Activated gamma-delta T cell treated with anti-CD3 and anti-CD28 coated beads, Interleukin-2, amount 50 U/mL, for 16 hours (primary cell): ENCODE measurements at regions not wholly inside any gene's neighbourhood (a gene's known extent, or its start where the extent isn't known, plus 50 kb on each side); places are given as distances from the start of the nearest gene placed in this dataset.
"Not testable (repeated sequence)": the region's sequence is repeated elsewhere in the genome, so short reads cannot be mapped to it uniquely, and the experiment has no call there.

Experiments
- DNase-seq: peaks from one replicate; pipeline ENCODE4 v3.0.0-alpha.2; 2020; ENCODE audit warnings: low read depth

DNA sequence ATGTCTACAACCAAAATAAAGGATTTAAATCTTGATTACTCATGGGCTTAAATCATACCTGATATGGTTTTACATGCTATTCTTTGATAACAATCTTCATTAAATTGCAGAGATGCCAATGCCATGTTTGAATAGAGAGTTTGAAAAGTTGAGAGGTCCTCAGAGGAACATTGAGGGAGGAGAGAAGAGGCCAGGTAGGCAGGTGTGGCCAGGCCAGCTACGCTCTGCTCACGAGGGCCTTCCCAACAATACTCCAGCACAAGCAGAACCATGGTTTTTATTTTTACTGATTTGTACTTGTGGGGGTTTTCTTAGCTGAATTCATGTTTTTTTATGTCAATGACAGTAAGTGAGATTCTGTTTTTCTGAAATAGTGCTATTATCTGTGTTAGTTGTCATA lies 158.1 kb upstream of the RFC3 start:
- DNase-seq: no peak

DNA sequence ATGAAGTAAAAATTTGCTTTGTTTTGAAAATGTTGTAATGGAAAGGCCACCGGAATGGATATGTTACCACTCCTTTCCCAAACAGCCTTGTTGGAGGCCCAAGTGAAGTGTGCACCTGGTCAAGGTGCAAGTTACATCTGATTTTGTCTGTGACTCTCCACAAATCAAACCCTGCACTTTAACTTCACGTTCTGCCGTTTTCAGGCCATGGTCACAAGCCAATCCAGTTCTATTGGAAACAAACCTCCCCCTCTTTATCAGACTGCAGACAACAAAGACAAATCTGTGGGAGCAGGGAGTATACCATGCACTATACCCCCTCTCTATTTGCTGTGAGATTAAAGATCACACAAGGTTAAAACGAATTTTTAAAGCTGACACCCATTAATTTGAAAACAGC lies 155.6 kb upstream of the RFC3 start:
- DNase-seq: no peak

DNA sequence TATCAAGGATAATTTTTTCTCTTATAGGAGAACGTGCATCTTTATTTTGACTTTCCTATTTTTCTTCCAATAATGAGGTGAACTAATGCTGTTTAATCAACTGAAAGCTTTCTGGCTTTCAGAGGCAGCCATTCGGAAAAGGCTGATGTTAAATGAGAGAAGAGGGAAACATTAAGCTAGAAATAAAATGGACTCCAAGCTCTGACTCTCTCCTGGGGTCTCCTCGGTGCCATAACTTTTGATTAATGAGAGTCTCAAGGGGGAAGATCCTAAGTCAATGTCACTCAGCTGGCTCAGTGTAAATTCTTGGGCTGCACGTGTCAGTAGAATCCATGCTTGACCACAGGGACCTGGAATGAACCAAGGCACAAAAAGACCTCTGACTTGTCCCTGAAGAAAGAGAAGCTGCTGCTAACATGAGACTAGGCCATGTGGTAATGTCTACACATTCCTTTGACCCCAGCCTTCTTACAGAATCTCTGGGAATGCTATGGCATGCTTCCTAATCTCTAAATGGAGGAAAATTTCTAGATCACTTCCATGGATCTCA lies 152.2 kb upstream of the RFC3 start:
- DNase-seq: no peak

DNA sequence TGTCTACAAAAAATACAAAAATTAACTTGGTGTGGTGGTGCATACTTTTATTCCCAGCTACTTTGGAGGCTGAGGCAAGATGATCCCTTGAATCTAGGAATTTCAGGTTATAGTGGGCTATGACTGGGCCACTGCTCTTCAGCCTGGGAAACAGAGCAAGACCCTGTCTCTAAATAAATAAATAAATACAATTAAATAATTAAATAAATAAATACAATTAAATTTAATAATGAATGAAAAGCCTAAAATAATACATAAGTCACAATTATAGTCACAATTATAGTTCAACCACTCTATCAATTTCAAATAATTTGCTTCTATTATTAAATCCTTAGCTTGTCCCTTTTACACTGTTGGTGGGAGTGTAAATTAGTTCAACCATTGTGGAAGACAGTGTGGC lies 146.4 kb upstream of the RFC3 start:
- no peak for DNase-seq

DNA sequence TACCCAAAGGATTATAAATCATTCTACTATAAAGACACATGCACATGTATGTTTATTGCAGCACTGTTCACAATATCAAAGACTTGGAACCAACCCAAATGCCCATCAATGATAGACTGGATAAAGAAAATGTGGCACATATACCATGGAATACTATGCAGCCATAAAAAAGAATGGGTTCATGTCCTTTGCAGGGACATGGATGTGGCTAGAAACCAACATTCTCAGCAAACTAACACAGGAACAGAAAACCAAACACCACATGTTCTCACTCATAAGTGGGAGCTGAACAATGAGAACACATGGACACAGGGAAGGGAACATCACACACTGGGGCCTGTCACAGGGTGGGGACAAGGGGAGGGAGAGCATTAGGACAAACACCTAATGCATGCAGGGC lies 145.9 kb upstream of the RFC3 start:
- DNase-seq: not testable (repeated sequence)

DNA sequence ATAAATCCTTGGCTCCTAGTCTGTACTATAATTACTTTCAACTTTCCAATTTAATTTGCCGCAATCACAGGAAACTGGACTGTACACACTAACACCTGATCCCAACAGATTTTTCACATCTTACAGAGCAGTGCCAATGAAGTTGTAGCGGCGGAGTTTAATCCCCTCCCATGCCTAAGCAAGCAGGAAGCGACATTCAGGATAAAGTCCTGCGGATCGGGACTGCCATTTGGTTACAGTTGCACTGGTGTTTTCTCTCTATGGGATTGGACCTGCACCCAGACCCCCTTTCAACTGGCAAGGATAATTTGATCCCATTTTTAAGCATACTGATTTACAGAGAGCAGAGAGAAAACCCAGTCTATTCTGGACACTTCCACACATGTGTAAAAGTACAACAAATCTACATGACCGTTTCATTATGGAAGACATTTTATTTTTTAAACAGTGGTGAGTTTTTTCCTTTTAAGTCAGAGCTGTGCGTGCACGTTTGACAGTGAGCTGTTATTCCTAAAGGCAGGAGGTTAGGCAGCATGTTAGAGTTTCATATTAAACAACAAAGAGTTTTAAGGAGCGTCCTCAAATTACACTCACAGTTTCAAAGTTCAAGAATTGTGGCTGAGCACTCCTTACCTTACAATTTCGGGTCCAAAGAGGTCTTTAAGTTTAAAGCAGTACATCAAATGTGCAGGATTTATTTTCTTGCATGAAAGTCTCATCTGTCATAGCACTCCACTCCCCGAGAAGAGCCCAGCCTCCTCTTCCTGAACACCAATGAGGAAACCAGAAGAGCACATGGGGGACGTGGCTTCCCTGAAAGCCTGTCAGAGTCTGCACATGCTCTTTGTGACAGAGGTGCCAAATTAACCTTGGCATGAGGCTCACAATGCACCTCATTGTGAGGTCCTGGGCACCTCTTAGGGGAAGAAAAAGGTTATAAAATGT lies 141.6 kb upstream of the RFC3 start:
- DNase-seq: no peak

DNA sequence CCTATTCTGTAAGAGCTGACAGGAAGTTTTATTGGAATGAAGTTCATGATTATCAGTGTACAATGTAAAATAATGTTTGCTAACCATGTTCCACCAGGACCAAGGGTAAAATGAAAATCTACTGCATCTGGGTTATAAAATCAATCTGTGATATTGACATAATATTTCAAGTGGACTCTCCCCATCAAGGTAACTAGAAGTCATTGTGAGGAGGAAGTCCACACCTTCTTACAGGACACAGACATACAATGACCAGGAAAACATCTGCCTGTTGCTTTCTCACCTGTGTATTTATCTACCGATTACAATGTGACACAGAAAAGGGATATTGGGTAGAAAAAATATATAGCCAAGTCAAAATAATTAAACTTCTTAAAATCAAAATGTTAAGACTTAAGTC lies 140.7 kb upstream of the RFC3 start:
- DNase-seq: no peak

DNA sequence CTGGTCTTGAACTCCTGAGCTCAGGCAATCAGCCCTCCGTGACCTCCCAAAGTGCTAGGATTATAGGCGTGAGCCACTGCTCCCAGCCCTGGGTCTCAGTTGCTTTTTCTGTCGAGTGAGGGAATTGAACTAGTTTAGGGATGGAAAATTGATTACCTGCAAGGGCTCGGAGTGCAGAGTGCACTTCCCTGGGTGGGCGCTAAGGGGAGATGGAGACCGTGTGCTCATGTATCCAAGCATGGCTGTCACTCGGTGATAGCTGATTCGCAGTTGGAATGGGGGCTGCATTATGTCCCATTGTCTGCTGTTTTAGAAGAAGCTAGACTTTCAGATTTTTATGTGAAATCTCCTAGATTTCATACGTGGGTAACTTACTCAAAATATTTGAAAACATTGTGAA lies 139.9 kb upstream of the RFC3 start:
- DNase-seq: no peak

DNA sequence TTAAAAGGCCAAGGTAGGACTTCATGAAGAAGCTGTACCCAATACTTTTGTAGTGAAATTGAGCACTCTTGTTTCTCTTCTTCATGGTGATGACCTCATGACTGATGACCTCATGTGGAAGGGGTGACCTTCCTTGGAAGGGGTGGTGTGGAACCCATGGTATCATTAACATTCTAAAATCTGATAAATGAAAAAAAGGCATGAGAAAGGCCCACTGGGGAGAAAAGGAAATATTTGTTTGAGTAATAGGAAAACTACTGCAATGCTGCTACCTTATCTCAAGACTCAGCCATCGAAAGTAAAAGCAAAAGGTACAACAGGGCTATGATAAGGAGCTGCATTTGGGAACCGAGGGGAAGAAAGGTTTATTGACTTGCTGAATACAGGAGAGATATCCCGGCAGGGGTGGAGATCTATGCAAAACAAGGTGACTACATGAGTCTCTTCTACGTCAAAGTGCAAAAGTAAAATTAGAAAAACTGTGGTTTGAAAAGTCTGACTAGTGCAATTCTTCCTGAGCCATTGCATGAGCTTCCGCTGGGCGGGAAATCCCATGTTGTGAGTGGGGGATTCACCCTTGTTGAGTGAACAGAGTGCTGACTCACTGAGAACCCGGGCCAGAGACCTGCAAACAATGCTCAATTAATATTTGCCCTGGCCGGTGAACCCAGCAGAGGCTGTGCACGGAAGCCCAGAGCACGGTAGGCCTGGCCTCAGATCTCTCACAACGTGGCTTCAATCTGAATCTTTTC lies 138.9 kb upstream of the RFC3 start:
- DNase-seq: peak; percentile 22

DNA sequence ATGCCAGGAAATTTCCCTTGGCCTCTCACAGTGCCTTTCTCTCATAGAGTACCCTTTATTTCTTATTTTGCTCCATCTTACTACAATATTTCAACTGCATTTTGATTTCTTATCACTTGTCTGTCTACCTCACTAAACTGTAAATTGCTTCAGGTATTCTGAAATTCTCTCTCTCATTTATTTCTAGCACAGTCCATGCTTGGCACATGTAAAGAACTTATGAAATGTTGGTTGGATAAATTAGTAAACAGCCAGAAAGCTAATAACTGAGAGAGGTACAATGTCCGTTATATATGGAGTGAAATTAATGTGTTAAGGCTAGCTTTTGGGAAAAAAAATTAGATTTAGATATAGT lies 138.3 kb upstream of the RFC3 start:
- no peak for DNase-seq

DNA sequence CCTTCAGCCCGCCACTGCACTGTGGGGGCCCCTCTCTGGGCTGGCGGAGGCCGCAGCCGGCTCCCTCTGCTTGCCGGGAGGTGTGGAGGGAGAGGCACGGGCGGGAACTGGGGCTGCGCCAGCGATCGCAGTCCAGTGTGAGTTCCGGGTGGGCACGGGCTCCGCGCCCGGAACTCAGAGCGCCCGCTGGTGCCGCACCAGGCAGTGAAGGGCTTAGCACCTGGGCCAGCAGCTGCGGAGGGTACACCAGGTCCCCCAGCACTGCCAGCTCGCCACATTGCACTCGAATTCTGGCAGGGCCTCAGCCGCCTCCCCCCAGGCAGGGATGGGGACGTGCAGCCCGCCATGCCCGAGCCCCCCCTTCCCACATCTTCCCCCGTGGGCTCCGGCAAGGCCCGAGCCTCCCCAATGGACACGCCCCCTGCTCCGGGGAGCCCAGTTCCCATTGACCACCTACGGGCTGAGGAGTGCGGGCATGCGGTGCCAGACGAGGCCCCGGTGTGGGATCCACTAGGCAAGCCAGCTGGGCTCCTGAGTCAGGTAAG lies 135.9 kb upstream of the RFC3 start:
- no peak for DNase-seq

DNA sequence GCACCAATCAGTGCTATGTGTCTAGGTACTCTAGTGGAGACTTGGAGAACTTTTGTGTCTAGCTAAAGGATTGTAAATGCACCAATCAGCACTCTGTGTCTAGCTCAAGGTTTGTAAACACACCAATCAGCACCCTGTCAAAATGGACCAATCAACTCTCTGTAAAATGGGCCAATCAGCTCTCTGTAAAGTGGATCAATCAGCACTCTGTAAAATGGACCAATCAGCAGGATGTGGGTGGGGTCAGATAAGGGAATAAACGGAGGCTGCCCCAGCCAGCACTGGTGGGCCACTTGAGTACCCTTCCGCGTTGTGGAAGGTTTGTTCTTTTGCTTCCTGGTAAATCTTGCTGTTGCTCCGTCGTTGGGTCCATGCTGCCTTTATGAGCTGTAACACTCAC lies 135.3 kb upstream of the RFC3 start:
- DNase-seq: not testable (repeated sequence)

DNA sequence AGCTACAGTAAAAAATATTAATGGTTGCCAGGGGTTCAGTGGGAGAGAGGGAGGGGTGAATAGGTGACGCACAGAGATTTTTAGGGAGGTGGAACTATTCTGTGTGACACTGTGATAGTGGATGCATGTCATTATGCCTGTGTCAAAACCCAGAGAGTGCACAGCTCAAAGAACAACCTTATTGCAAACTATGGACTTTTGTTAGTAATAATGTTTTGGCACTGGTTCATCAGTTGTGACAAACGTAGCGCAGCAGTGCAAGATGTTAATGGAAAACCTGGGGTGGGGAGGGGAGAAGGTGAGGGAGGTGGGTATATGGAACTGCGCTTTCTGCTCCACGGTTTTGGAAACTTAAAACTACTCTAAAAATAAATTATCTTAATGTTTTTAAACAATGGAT lies 134.6 kb upstream of the RFC3 start:
- no peak for DNase-seq

DNA sequence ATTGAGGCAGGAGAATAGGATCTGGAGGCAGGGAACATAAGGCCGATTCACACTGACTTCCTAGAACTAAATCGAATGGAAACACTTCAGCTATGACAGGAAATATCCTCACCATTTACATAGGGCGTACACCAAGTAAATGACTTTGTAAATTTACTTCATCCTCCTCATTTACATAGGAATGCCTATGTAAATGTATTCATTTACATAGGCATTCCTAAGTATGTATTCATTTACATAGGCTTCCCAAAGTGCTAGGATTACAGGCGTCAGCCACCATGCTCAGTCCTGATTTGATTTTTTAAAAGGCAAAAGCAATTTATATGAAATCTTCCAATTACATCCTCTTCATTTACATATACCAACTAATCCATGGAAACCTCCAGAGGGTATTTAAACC lies 133.1 kb upstream of the RFC3 start:
- DNase-seq: no peak

DNA sequence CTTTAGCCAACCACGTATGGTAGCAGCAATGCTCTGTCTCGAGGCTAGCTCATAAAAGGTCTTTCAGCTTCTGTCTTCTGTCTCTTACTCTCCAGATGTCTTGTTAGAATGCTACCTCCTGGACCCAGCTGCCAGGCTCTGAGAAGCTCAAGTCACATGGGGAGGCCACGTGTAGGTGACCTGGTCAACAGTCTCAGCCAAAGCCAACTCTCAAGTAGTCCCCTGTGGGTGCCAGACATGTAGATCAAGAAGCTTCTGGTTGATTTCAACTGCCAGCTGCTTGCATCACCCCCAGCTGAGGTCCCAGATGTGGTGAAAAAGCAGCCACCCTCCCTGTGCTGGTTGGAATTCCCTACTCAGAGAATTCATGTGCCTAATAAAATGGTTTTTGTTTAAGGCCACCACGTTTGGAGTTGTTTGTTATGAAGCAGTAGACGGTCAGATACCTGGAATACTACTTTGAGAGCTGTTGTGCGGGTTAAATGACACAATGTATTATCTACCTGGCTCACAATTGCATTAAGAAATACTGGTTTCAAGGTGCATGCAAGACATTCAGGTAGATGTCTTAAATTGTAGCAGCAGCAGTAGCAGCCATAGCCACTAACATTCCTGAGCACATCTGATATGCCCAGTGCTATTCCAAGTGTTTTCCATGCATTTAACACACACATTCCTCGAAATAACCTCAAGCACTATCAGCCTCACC lies 131.0 kb upstream of the RFC3 start:
- DNase-seq: no peak

DNA sequence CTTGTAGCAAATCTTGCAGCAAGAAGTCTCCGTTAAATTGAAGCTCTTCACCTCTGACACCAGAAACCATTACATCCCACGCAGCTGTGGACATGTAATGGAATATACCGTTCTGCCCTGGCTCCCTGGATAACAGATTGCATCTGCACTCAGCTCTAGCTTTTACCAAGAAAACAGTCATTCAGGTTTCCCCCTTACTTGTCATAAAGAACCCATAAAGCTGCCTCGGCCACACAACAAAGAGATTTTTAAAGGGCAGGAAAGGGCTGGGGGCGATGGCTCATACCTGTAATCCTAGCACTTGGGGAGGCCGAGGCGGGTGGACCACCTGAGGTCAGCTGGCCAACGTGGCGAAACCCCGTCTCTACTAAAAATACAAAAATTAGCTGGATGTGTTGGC lies 127.6 kb upstream of the RFC3 start:
- no peak for DNase-seq

DNA sequence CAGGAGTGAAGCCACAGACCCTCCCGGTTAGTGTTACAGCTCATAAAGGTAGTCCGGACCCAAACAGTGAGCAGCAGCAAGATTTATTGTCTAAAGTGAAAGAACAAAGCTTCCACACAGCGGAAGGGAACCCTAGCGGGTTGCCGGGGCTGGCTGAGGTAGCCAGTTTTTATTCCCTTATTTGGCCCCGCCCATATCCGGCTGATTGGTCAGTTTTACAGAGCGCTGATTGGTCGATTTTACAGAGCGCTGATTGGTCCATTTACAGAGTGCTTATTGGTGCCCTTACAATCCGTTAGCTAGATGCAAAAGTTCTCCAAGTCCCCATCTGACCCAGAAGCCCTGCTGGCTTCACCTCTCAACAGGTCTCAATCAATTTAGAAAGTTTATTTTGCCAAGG lies 126.0 kb upstream of the RFC3 start:
- no peak for DNase-seq

DNA sequence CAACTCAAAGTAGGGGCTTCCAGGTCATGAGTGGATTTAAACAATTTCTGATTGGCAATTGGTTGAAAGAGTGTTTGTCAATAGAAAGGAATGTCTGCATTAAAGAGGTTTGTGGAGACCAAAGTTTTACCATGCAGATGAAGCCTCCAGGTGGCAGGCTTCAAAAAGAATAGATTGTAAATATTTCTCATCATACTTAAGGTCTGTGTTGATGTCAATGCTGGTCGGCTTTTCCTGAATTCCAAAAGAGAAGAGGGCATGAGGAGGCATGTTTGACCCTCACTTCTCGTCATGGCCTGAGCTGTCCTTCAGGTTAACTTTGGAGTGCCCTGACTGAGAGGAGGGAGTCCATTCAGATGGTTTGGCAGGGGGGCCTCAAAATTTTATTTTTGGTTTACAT lies 125.4 kb upstream of the RFC3 start:
- DNase-seq: no peak

DNA sequence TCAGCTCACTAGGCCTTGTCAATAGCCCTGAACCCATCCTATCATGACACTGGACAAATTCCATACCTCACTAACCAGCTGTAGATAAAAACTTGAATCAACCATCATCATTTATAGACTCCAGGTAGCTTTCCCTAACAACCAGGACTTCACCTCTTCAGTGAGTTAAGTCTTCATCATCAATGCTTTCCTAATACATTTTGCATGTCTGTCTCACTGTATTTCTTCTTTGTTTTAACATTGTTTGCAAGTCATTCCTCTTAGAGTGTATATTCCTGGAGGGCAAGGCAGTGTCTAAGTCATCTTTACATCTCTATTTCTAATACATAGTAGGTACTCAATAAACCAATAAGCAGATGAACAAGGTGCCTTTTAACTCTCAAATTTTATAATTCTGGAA lies 123.4 kb upstream of the RFC3 start:
- no peak for DNase-seq

DNA sequence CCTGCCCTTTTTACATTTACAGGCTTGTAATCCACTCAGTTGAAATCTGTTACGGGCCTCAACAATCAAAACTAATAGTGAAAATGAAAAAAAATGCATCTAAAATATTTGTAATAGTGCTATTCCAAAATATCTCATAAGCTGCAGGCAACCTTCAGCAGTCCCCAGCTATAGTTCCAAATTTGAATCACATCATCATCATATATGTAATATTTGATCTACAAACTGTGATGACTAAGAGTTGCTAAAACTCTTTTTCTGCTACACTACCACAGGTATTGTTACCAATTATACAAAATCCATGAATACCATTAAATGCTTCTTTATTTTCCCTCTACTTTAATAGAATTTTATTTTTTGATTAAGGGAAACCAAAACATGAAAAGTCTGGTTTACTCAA lies 121.4 kb upstream of the RFC3 start:
- no peak for DNase-seq

DNA sequence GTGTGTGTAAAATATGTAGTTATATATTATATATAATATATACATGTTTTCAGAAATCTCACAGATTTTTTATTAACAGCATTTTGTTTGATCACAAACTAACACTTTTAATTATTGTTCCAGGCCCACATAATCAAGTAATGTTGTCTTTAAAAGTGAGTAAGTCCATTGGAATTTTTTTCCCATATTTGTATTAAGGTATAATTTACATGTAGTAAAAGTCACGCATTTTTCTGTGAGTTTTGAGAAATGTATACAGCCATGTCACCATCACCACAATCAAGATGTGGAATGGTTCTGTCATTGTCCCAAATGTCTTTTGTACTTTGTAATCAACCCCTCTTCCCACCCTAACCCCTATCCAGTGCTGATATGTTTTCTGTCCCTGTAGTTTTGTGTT lies 120.0 kb upstream of the RFC3 start:
- DNase-seq: no peak

DNA sequence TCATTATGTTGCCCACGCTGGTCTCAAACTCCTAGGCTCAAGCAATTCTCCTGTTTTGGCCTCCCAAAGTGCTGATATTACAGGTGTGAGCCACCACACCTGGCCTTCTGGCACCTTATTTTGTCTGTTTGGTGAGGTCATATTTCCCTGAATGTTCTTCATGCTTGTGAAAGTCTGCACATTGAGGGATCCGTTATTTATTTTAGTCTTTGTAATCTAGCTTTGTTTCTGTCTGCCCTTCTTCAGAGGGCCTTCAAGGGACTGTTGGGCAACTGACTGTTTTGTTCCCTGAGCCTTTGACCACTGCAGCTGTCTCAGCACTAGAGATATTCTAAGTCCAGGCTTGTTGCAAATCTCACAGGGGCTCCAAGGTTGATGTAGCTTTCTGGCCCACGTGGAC lies 110.5 kb upstream of the RFC3 start:
- no peak for DNase-seq
